Nephron (organoid): ENCODE measurements at regions not wholly inside any gene's neighbourhood (a gene's known extent, or its start where the extent isn't known, plus 50 kb on each side); places are given as distances from the start of the nearest gene placed in this dataset.

Experiments used
- H3K27ac Mint-ChIP-seq, 3 experiments: 2 replicates each; pipeline ENCODE4 v1.8.0; 2020; ENCODE audit warnings: mixed read lengths in 3 of 3, mild to moderate bottlenecking in 2 of 3, moderate library complexity in 1 of 3
- H3K27me3 Mint-ChIP-seq: 2 replicates; pipeline ENCODE4 v1.8.0; 2021; ENCODE audit warnings: low read depth, mild to moderate bottlenecking, moderate library complexity, mixed read lengths
- H3K36me3 Mint-ChIP-seq: 2 replicates; pipeline ENCODE4 v1.8.0; 2020; ENCODE audit warnings: low read depth, mixed read lengths
- H3K4me1 Mint-ChIP-seq: 2 replicates; pipeline ENCODE4 v1.8.0; 2020; ENCODE audit warnings: mixed read lengths
- H3K4me3 Mint-ChIP-seq, 3 experiments: 2 replicates each; pipeline ENCODE4 v1.8.0; 2020; ENCODE audit warnings: mild to moderate bottlenecking in 3 of 3, mixed read lengths in 3 of 3, moderate library complexity in 2 of 3
- H3K9me3 Mint-ChIP-seq: 2 replicates; pipeline ENCODE4 v1.8.0; 2020; ENCODE audit warnings: mixed read lengths
- TF ChIP-seq, protein P1 (sequence below), 3 experiments: fragments of 200-600 bp; sonication (generic); IDR thresholded peaks; one replicate each; pipeline ENCODE4 v1.5.0; 2021; ENCODE audit warnings: antibody characterized with exemption in 3 of 3; ENCODE audit not compliant: unreplicated experiment in 3 of 3

GRCh38 chr20:39893003-39893685 lies 795.9 kb downstream of the MAFB start:
- no peaks in the 10 kb centered on the region for H3K9me3 Mint-ChIP-seq
- TF ChIP-seq, protein P1, sequence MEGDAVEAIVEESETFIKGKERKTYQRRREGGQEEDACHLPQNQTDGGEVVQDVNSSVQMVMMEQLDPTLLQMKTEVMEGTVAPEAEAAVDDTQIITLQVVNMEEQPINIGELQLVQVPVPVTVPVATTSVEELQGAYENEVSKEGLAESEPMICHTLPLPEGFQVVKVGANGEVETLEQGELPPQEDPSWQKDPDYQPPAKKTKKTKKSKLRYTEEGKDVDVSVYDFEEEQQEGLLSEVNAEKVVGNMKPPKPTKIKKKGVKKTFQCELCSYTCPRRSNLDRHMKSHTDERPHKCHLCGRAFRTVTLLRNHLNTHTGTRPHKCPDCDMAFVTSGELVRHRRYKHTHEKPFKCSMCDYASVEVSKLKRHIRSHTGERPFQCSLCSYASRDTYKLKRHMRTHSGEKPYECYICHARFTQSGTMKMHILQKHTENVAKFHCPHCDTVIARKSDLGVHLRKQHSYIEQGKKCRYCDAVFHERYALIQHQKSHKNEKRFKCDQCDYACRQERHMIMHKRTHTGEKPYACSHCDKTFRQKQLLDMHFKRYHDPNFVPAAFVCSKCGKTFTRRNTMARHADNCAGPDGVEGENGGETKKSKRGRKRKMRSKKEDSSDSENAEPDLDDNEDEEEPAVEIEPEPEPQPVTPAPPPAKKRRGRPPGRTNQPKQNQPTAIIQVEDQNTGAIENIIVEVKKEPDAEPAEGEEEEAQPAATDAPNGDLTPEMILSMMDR (IDR thresholded peaks at IDR 0.05; ENCODE audit: unreplicated experiment in 3 of 3), result no peak

GRCh38 chr20:39890697-39891096 lies 798.3 kb downstream of the MAFB start:
- Mint-ChIP-seq H3K36me3 (no peaks in the 10 kb centered on the region), H3K9me3 (no peaks in the 10 kb centered on the region), H3K27ac (no peak overlapping the region), H3K4me1 (peaks cover 25% of the 10 kb centered on the region), H3K4me3 (no peak overlapping the region), H3K27me3 (no peaks in the 10 kb centered on the region)
- TF ChIP-seq, protein P1 (IDR thresholded peaks at IDR 0.05; ENCODE audit: unreplicated experiment in 3 of 3), result no peak

More at GRCh38 chr20:39893003-39893685, 795.9 kb downstream of the MAFB start:
- Mint-ChIP-seq H3K27me3 (no peaks in the 10 kb centered on the region), H3K27ac (peak overlapping the region; percentile 21 to 29 (median 24)), H3K4me3 (no peak overlapping the region), H3K36me3 (no peaks in the 10 kb centered on the region), H3K4me1 (peaks cover 10% of the 10 kb centered on the region)

GRCh38 chr20:39888310-39888709 lies 800.7 kb downstream of the MAFB start:
- Mint-ChIP-seq H3K9me3 (no peaks in the 10 kb centered on the region), H3K36me3 (no peaks in the 10 kb centered on the region), H3K27me3 (no peaks in the 10 kb centered on the region), H3K27ac (no peak overlapping the region), H3K4me1 (peaks cover 24% of the 10 kb centered on the region), H3K4me3 (no peak overlapping the region)
- TF ChIP-seq, protein P1 (IDR thresholded peaks at IDR 0.05; ENCODE audit: unreplicated experiment in 3 of 3), result no peak

- Mint-ChIP-seq H3K36me3 (no peaks in the 10 kb centered on the region), H3K4me1 (peaks cover 24% of the 10 kb centered on the region), H3K9me3 (peaks cover 2% of the 10 kb centered on the region), H3K27ac (peak overlapping the region; percentile 0 to 60 (median 7)), H3K27me3 (no peaks in the 10 kb centered on the region), H3K4me3 (no peak overlapping the region)
- TF ChIP-seq, protein P1 (IDR thresholded peaks at IDR 0.05; ENCODE audit: unreplicated experiment in 3 of 3), result no peak
Measured at GRCh38 chr20:39886650-39887190, 802.3 kb downstream of the MAFB start.

- TF ChIP-seq, protein P1 (IDR thresholded peaks at IDR 0.05; ENCODE audit: unreplicated experiment in 3 of 3), result peak; percentile 15 to 62 (median 44)
- Mint-ChIP-seq H3K4me1 (peaks cover 24% of the 10 kb centered on the region), H3K27ac (peak overlapping the region in 2 of 3 experiments; percentile 7 to 60), H3K27me3 (no peaks in the 10 kb centered on the region), H3K36me3 (no peaks in the 10 kb centered on the region), H3K4me3 (no peak overlapping the region), H3K9me3 (peaks cover 2% of the 10 kb centered on the region)
Measured at GRCh38 chr20:39885975-39886649, 802.9 kb downstream of the MAFB start.
